Brain microvascular endothelial cell (primary cell): ENCODE measurements at regions not wholly inside any gene's neighbourhood (a gene's known extent, or its start where the extent isn't known, plus 50 kb on each side); places are given as distances from the start of the nearest gene placed in this dataset.

Experiments used
- DNase-seq: peaks from one replicate; pipeline ENCODE4 v3.0.0-alpha.2; 2020
- H3K27ac ChIP-seq: fragments of 250-450 bp; sonication (Bioruptor Pico); 2 replicates; pipeline ENCODE4 v1.5.1; 2020; ENCODE audit warnings: mild to moderate bottlenecking, moderate library complexity
- H3K27me3 ChIP-seq: fragments of 250-450 bp; sonication (Bioruptor Pico); replicated peaks from 2 replicates; pipeline ENCODE4 v1.5.1; 2020; ENCODE audit warnings: mild to moderate bottlenecking
- H3K36me3 ChIP-seq: fragments of 250-450 bp; sonication (Bioruptor Pico); replicated peaks from 2 replicates; pipeline ENCODE4 v1.5.1; 2020; ENCODE audit warnings: mild to moderate bottlenecking
- H3K4me3 ChIP-seq: 2 replicates; pipeline ENCODE4 v1.5.1; 2011; ENCODE audit warnings: low read depth, mild to moderate bottlenecking, control low read depth, low read length, moderate library complexity
- CTCF ChIP-seq: IDR thresholded peaks from 2 replicates; pipeline ENCODE4 v1.5.1; 2011; ENCODE audit warnings: low read depth, mild to moderate bottlenecking, moderate library complexity, low read length, control low read depth, inconsistent platforms; ENCODE audit errors: missing control alignments
- in situ Hi-C: cut with HindIII; loops from 2 replicates; pipeline ENCODE4 v1.10.0; 2017; ENCODE audit warnings: low sequenced_read_pairs, low pct_ligation_motif_present

- no peak for TF ChIP-seq CTCF
- Histone ChIP-seq H3K27ac (no peak overlapping the region), H3K36me3 (no peaks in the 10 kb centered on the region), H3K4me3 (no peak overlapping the region), H3K27me3 (no peaks in the 10 kb centered on the region)
- in situ Hi-C loops, result no loop called here
- DNase-seq, result peak; percentile 5
Measured at GRCh38 chr7:135856356-135857144, 107.9 kb upstream of the FAM180A start.

GRCh38 chr7:135855846-135856245, 107.2 kb upstream of the FAM180A start:
- H3K27me3 ChIP-seq, result no peaks in the 10 kb centered on the region
- no peak for DNase-seq
- H3K27ac ChIP-seq, result no peak overlapping the region
- H3K36me3 ChIP-seq, result no peaks in the 10 kb centered on the region
- no peak for TF ChIP-seq CTCF
- no peak overlapping the region for H3K4me3 ChIP-seq
- in situ Hi-C loops, result no loop called here

- in situ Hi-C loops, result no loop called here
- H3K36me3 ChIP-seq, result no peaks in the 10 kb centered on the region
- H3K4me3 ChIP-seq, result no peak overlapping the region
- H3K27ac ChIP-seq, result no peak overlapping the region
- DNase-seq, result no peak
- TF ChIP-seq CTCF, result no peak
- H3K27me3 ChIP-seq, result no peaks in the 10 kb centered on the region
Measured at GRCh38 chr7:135853499-135853898, 104.9 kb upstream of the FAM180A start.

- Histone ChIP-seq H3K36me3 (no peaks in the 10 kb centered on the region), H3K27me3 (no peaks in the 10 kb centered on the region), H3K27ac (no peak overlapping the region), H3K4me3 (no peak overlapping the region)
- no peak for TF ChIP-seq CTCF
- in situ Hi-C loops, result no loop called here
- no peak for DNase-seq
Measured at GRCh38 chr7:135853008-135853407, 104.4 kb upstream of the FAM180A start.

- no peak for DNase-seq
Measured at GRCh38 chr7:135847242-135847641, 98.6 kb upstream of the FAM180A start.

More at GRCh38 chr7:135847242-135847641, 98.6 kb upstream of the FAM180A start:
- Histone ChIP-seq H3K36me3 (no peaks in the 10 kb centered on the region), H3K27me3 (no peaks in the 10 kb centered on the region), H3K4me3 (no peak overlapping the region), H3K27ac (no peak overlapping the region)
- in situ Hi-C loops, result loop anchor here (25.0 kb wide), 1 partner anchor 165 kb away; no protein-coding TSS in a partner anchor
- TF ChIP-seq CTCF, result no peak
